Thyroid gland (tissue), 4 donors: ENCODE measurements at regions not wholly inside any gene's neighbourhood (a gene's known extent, or its start where the extent isn't known, plus 50 kb on each side); places are given as distances from the start of the nearest gene placed in this dataset.
"Not testable (repeated sequence)": the region's sequence is repeated elsewhere in the genome, so short reads cannot be mapped to it uniquely, and the experiment has no call there.

Experiments
- DNase-seq, 2 donors: peaks; one replicate each; pipeline ENCODE4 v3.0.0-alpha.2; 2019
- H3K27ac ChIP-seq, 3 donors: fragments of 200-600 bp; sonication (generic); 1 replicate in 2 of 3; 2 replicates in 1 of 3; pipeline ENCODE4 v1.5.1; 2016 to 2019; ENCODE audit warnings: mild to moderate bottlenecking in 1 of 3, moderate library complexity in 1 of 3
- H3K27me3 ChIP-seq: fragments of 200-600 bp; sonication (generic); one replicate; pipeline ENCODE4 v1.5.1; 2019
- H3K36me3 ChIP-seq, 2 donors: fragments of 200-600 bp; sonication (generic); one replicate each; pipeline ENCODE4 v1.5.1; 2016 to 2019
- H3K4me1 ChIP-seq, 2 donors: fragments of 200-600 bp; sonication (generic); one replicate each; pipeline ENCODE4 v1.5.1; 2017 to 2019
- H3K4me3 ChIP-seq, 3 donors: fragments of 200-600 bp; sonication (generic); replicated peaks in 1 of 3; 1 replicate in 2 of 3; 2 replicates in 1 of 3; pipeline ENCODE4 v1.5.1; 2016; ENCODE audit warnings: mild to moderate bottlenecking in 1 of 3
- H3K9me3 ChIP-seq: fragments of 200-600 bp; sonication (generic); one replicate; pipeline ENCODE4 v1.5.1; 2017
- CTCF ChIP-seq, 6 experiments: fragments of 200-600 bp in 3 of 6; fragments of 450-650 bp in 3 of 6; sonication (generic) in 3 of 6; IDR thresholded peaks; one replicate each; pipeline ENCODE4 v1.5.1; 2016 to 2019; ENCODE audit warnings: antibody characterized with exemption in 6 of 6, mild to moderate bottlenecking in 2 of 6, inconsistent platforms in 1 of 6, moderate library complexity in 1 of 6
- POLR2A ChIP-seq, 2 donors: fragments of 450-650 bp; IDR thresholded peaks; one replicate each; pipeline ENCODE4 v1.6.1; 2017; ENCODE audit warnings: antibody characterized with exemption in 2 of 2, mild to moderate bottlenecking in 2 of 2, moderate library complexity in 1 of 2
- WGBS, 2 donors: methylation state at CpG; one replicate each; pipeline ENCODE4 v1.1.5; 2017; 5-methylcytosine and 5-hydroxymethylcytosine counted together
- intact Hi-C: fragments of 100-400 bp; cut with DNase I; formaldehyde crosslinking; loops from one replicate; pipeline ENCODE4 v1.15.1; 2023

DNA sequence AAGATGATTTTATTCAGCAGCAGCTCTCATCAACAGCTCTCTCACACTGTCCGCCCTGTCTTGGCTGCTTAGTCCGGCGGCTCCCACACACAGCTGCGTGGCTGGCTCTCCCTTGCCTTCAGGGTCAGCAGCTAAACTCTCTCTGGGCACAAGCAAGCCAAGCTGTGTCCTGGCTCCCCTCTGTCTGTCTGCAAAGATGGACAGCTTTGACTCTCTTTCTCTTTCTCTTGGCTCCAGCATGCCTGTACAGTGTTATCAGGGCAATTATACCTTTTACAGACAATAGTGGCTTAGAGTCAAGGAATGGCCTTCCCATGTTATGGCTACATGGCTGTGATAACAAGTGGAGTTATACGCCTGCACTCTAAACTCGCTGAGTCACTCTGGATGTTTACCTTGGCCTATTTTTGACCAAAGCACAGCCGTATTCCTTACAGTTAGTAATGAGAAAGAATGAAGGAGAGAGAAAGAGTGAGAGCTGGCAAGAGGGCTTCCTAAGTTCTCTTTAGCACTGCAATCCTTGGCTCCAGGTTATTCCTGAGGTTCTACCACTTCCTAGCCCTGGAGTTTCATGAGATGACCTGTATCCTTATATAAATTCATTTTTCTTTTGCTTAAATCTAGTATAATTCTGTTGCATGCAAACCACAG lies 59.9 kb upstream of the ZSWIM5 start:
- H3K36me3 ChIP-seq, result no peaks in the 10 kb centered on the region
- intact Hi-C loops, result no loop called here
- H3K4me1 ChIP-seq, result peaks cover 20 to 21% of the 10 kb centered on the region in 2 donors
- H3K9me3 ChIP-seq, result no peaks in the 10 kb centered on the region
- peak overlapping the region; percentile 71 to 90 (median 74) for H3K27ac ChIP-seq
- H3K27me3 ChIP-seq, result no peaks in the 10 kb centered on the region
- peak in 1 of 2 donors; percentile 50 for TF ChIP-seq POLR2A (IDR thresholded peaks at IDR 0.05)
- TF ChIP-seq CTCF (IDR thresholded peaks at IDR 0.05), result no peak
- H3K4me3 ChIP-seq, result no peak overlapping the region
- DNase-seq, result peak; percentile 53 to 54
- 43 to 61% methylated on average over 7 of the region's 7 CpGs for WGBS, 2 donors

GRCh38 chr1:45268310-45268709 lies 58.4 kb upstream of the HPDL start:
- H3K27me3 ChIP-seq, H3K4me3 ChIP-seq, intact Hi-C loops, H3K9me3 ChIP-seq, H3K36me3 ChIP-seq, DNase-seq, H3K27ac ChIP-seq: not testable (repeated sequence)
- WGBS, 2 donors, result 75 to 76% methylated on average over 5 of the region's 5 CpGs
- H3K4me1 ChIP-seq, result peaks cover 20 to 21% of the 10 kb centered on the region in 2 donors

GRCh38 chr1:45272267-45272666 lies 54.4 kb upstream of the HPDL start:
- H3K36me3 ChIP-seq, H3K9me3 ChIP-seq, H3K27ac ChIP-seq, intact Hi-C loops, DNase-seq, H3K4me3 ChIP-seq, H3K27me3 ChIP-seq, H3K4me1 ChIP-seq: not testable (repeated sequence)
- 96 to 100% methylated on average over 1 of the region's 1 CpG for WGBS, 2 donors

DNA sequence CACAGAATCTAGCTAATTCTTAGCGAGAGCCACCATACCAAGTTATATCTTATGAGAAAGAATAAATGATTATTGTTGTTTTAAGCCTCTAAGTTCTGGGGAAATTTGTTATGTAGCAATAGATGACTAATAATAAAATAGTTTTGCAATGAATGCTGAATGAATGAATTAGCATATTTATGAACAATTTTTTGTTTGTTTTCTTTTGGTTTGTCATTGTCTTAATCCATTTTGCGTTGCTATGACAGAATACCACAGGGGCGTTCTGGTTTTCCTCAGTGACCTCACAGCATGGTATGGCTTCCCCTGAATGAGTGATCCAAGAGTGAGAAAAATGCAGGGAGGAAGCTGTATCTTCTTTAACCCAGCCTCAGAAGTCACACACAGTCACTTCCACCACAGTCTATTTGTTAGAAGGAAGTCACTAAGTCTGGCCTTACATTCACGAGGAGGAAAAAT lies 53.8 kb upstream of the HPDL start:
- H3K4me3 ChIP-seq, result no peak overlapping the region
- H3K36me3 ChIP-seq, result no peaks in the 10 kb centered on the region
- no peaks in the 10 kb centered on the region for H3K27me3 ChIP-seq
- no peaks in the 10 kb centered on the region for H3K9me3 ChIP-seq
- H3K27ac ChIP-seq, result no peak overlapping the region
- peaks cover 0 to under 1% of the 10 kb centered on the region in 2 donors for H3K4me1 ChIP-seq
- WGBS, 2 donors, result 87 to 89% methylated on average over 4 of the region's 4 CpGs
- DNase-seq, result no peak
- TF ChIP-seq POLR2A (IDR thresholded peaks at IDR 0.05) (no peak), CTCF (IDR thresholded peaks at IDR 0.05) (no peak)
- intact Hi-C loops, result no loop called here

DNA sequence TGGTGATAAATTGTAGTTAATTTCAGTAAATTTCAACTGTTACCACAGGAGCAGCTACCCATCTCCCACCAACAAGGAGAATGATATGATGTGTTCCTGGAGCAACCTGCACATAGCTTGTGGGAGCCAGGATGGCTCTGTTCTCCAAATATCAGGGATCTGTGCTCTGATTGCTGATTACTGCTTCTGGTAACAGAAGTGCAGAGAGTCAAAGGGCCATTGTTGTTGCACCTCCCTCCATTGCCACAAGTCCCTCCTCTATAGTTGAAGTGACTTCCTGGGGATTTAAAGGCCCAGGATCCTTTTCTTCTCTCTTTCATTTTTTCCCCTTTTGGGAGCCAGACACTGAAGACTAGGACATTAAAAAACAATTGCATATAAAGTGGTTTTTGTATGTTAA lies 51.6 kb upstream of the HPDL start:
- no peak overlapping the region for H3K4me3 ChIP-seq

More for the DNA sequence above, 51.6 kb upstream of the HPDL start:
- intact Hi-C loops, result no loop called here
- H3K36me3 ChIP-seq, result no peaks in the 10 kb centered on the region
- TF ChIP-seq CTCF (IDR thresholded peaks at IDR 0.05) (no peak), POLR2A (IDR thresholded peaks at IDR 0.05) (no peak)
- H3K27ac ChIP-seq, result no peak overlapping the region
- no peak for DNase-seq
- no peaks in the 10 kb centered on the region for H3K27me3 ChIP-seq
- H3K9me3 ChIP-seq, result no peaks in the 10 kb centered on the region
- H3K4me1 ChIP-seq, result no peaks in the 10 kb centered on the region
